ENCODE measurements at regions not wholly inside any gene's neighbourhood (a gene's known extent, or its start where the extent isn't known, plus 50 kb on each side); places are given as distances from the start of the nearest gene placed in this dataset.

- FAIRE-seq (no peak), DNase-seq (ENCODE audit: insufficient read length, low spot score) (no peak)
- TF ChIP-seq PAX5 (IDR thresholded peaks at IDR 0.05; ENCODE audit: insufficient read depth, low read length, severe bottlenecking) = no peak
- no peak for TF ChIP-seq POLR2AphosphoS5 (IDR thresholded peaks at IDR 0.05; ENCODE audit: low read depth, low read length)
- TF ChIP-seq POU2F2 (IDR thresholded peaks at IDR 0.05; ENCODE audit: low read depth, low read length) = no peak
- TF ChIP-seq SPI1 (IDR thresholded peaks at IDR 0.05; ENCODE audit: low read depth, low read length) = no peak
- no peak for TF ChIP-seq TAF1 (IDR thresholded peaks at IDR 0.05; ENCODE audit: low read depth, low read length)
- no peak for TF ChIP-seq POLR2A (IDR thresholded peaks at IDR 0.05; ENCODE audit: low read depth, low read length)
These were observed 236.0 kb upstream of the JAG1 start for GRCh38 chr20:10909803-10910202.

- DNase-seq (ENCODE audit: insufficient read length, low spot score) (no peak), FAIRE-seq (no peak)
- TF ChIP-seq TAF1 (IDR thresholded peaks at IDR 0.05; ENCODE audit: low read depth, low read length) = no peak
- no peak for TF ChIP-seq POU2F2 (IDR thresholded peaks at IDR 0.05; ENCODE audit: low read depth, low read length)
- no peak for TF ChIP-seq PAX5 (IDR thresholded peaks at IDR 0.05; ENCODE audit: insufficient read depth, low read length, severe bottlenecking)
These were observed 236.9 kb upstream of the JAG1 start for GRCh38 chr20:10910535-10911178.

GRCh38 chr20:10911298-10911697 is 237.5 kb upstream of the JAG1 start:
- no peak for FAIRE-seq
- no peak for TF ChIP-seq POLR2A (IDR thresholded peaks at IDR 0.05; ENCODE audit: low read depth, low read length)
- no peak for TF ChIP-seq POLR2AphosphoS5 (IDR thresholded peaks at IDR 0.05; ENCODE audit: low read depth, low read length)
- TF ChIP-seq TAF1 (IDR thresholded peaks at IDR 0.05; ENCODE audit: low read depth, low read length) = no peak
- no peak for TF ChIP-seq SPI1 (IDR thresholded peaks at IDR 0.05; ENCODE audit: low read depth, low read length)
- TF ChIP-seq PAX5 (IDR thresholded peaks at IDR 0.05; ENCODE audit: insufficient read depth, low read length, severe bottlenecking) = no peak
- TF ChIP-seq POU2F2 (IDR thresholded peaks at IDR 0.05; ENCODE audit: low read depth, low read length) = no peak
- no peak for DNase-seq (ENCODE audit: insufficient read length, low spot score)

- no peak for DNase-seq (ENCODE audit: insufficient read length, low spot score)
- FAIRE-seq = no peak
- TF ChIP-seq TAF1 (IDR thresholded peaks at IDR 0.05; ENCODE audit: low read depth, low read length) (no peak), POU2F2 (IDR thresholded peaks at IDR 0.05; ENCODE audit: low read depth, low read length) (no peak), POLR2AphosphoS5 (IDR thresholded peaks at IDR 0.05; ENCODE audit: low read depth, low read length) (no peak), POLR2A (IDR thresholded peaks at IDR 0.05; ENCODE audit: low read depth, low read length) (no peak), PAX5 (IDR thresholded peaks at IDR 0.05; ENCODE audit: insufficient read depth, low read length, severe bottlenecking) (no peak), SPI1 (IDR thresholded peaks at IDR 0.05; ENCODE audit: low read depth, low read length) (no peak)
These were observed 242.0 kb upstream of the JAG1 start for GRCh38 chr20:10915815-10916214.

GRCh38 chr20:10916312-10916711 is 242.5 kb upstream of the JAG1 start:
- DNase-seq (ENCODE audit: insufficient read length, low spot score) (no peak), FAIRE-seq (no peak)
- TF ChIP-seq POLR2A (IDR thresholded peaks at IDR 0.05; ENCODE audit: low read depth, low read length) = no peak
- TF ChIP-seq POU2F2 (IDR thresholded peaks at IDR 0.05; ENCODE audit: low read depth, low read length) = no peak
- TF ChIP-seq TAF1 (IDR thresholded peaks at IDR 0.05; ENCODE audit: low read depth, low read length) = no peak
- TF ChIP-seq PAX5 (IDR thresholded peaks at IDR 0.05; ENCODE audit: insufficient read depth, low read length, severe bottlenecking) = no peak
- no peak for TF ChIP-seq POLR2AphosphoS5 (IDR thresholded peaks at IDR 0.05; ENCODE audit: low read depth, low read length)
- TF ChIP-seq SPI1 (IDR thresholded peaks at IDR 0.05; ENCODE audit: low read depth, low read length) = no peak

GRCh38 chr20:10917826-10918225 is 244.0 kb upstream of the JAG1 start:
- TF ChIP-seq POU2F2 (IDR thresholded peaks at IDR 0.05; ENCODE audit: low read depth, low read length) (no peak), POLR2AphosphoS5 (IDR thresholded peaks at IDR 0.05; ENCODE audit: low read depth, low read length) (no peak), TAF1 (IDR thresholded peaks at IDR 0.05; ENCODE audit: low read depth, low read length) (no peak), POLR2A (IDR thresholded peaks at IDR 0.05; ENCODE audit: low read depth, low read length) (no peak), PAX5 (IDR thresholded peaks at IDR 0.05; ENCODE audit: insufficient read depth, low read length, severe bottlenecking) (no peak), SPI1 (IDR thresholded peaks at IDR 0.05; ENCODE audit: low read depth, low read length) (no peak)
- FAIRE-seq (no peak), DNase-seq (ENCODE audit: insufficient read length, low spot score) (no peak)

- no peak for DNase-seq (ENCODE audit: insufficient read length, low spot score)
- TF ChIP-seq PAX5 (IDR thresholded peaks at IDR 0.05; ENCODE audit: insufficient read depth, low read length, severe bottlenecking) = no peak
- no peak for TF ChIP-seq SPI1 (IDR thresholded peaks at IDR 0.05; ENCODE audit: low read depth, low read length)
- TF ChIP-seq POU2F2 (IDR thresholded peaks at IDR 0.05; ENCODE audit: low read depth, low read length) = no peak
- TF ChIP-seq POLR2A (IDR thresholded peaks at IDR 0.05; ENCODE audit: low read depth, low read length) = no peak
- no peak for TF ChIP-seq TAF1 (IDR thresholded peaks at IDR 0.05; ENCODE audit: low read depth, low read length)
- no peak for TF ChIP-seq POLR2AphosphoS5 (IDR thresholded peaks at IDR 0.05; ENCODE audit: low read depth, low read length)
- no peak for FAIRE-seq
These were observed 245.8 kb upstream of the JAG1 start for GRCh38 chr20:10919396-10920140.

GRCh38 chr20:10920396-10920795 is 246.6 kb upstream of the JAG1 start:
- no peak for FAIRE-seq
- no peak for TF ChIP-seq POLR2AphosphoS5 (IDR thresholded peaks at IDR 0.05; ENCODE audit: low read depth, low read length)
- no peak for TF ChIP-seq POU2F2 (IDR thresholded peaks at IDR 0.05; ENCODE audit: low read depth, low read length)
- no peak for TF ChIP-seq SPI1 (IDR thresholded peaks at IDR 0.05; ENCODE audit: low read depth, low read length)
- TF ChIP-seq PAX5 (IDR thresholded peaks at IDR 0.05; ENCODE audit: insufficient read depth, low read length, severe bottlenecking) = no peak
- no peak for TF ChIP-seq TAF1 (IDR thresholded peaks at IDR 0.05; ENCODE audit: low read depth, low read length)

GRCh38 chr20:10921491-10922010 is 247.8 kb upstream of the JAG1 start:
- DNase-seq (ENCODE audit: insufficient read length, low spot score) (no peak), FAIRE-seq (no peak)
- TF ChIP-seq POLR2A (IDR thresholded peaks at IDR 0.05; ENCODE audit: low read depth, low read length) = no peak
- TF ChIP-seq POLR2AphosphoS5 (IDR thresholded peaks at IDR 0.05; ENCODE audit: low read depth, low read length) = no peak
- no peak for TF ChIP-seq SPI1 (IDR thresholded peaks at IDR 0.05; ENCODE audit: low read depth, low read length)
- no peak for TF ChIP-seq TAF1 (IDR thresholded peaks at IDR 0.05; ENCODE audit: low read depth, low read length)
- TF ChIP-seq PAX5 (IDR thresholded peaks at IDR 0.05; ENCODE audit: insufficient read depth, low read length, severe bottlenecking) = no peak
- no peak for TF ChIP-seq POU2F2 (IDR thresholded peaks at IDR 0.05; ENCODE audit: low read depth, low read length)

More at GRCh38 chr20:10920396-10920795, 246.6 kb upstream of the JAG1 start:
- DNase-seq (ENCODE audit: insufficient read length, low spot score) = no peak
